ENCODE measurements at regions not wholly inside any gene's neighbourhood (a gene's known extent, or its start where the extent isn't known, plus 50 kb on each side); places are given as distances from the start of the nearest gene placed in this dataset.
"Not testable (repeated sequence)": the region's sequence is repeated elsewhere in the genome, so short reads cannot be mapped to it uniquely, and the experiment has no call there.

GRCh38 chr14:87041290-87042020 lies 951.5 kb downstream of the GALC start:
- DNase-seq, result no peak

- no peak for DNase-seq
Measured at GRCh38 chr14:87034680-87035079, 958.3 kb downstream of the GALC start.

- DNase-seq, result no peak
Measured at GRCh38 chr14:87030197-87030596, 962.8 kb downstream of the GALC start.

GRCh38 chr14:87020106-87020505 lies 972.9 kb downstream of the GALC start:
- DNase-seq, result not testable (repeated sequence)

GRCh38 chr14:87018294-87018693 lies 974.7 kb downstream of the GALC start:
- no peak for DNase-seq

- DNase-seq, result no peak
Measured at GRCh38 chr14:87017335-87017734, 975.6 kb downstream of the GALC start.

- no peak for DNase-seq
Measured at GRCh38 chr14:87014856-87015255, 978.1 kb downstream of the GALC start.

- DNase-seq, result no peak
Measured at GRCh38 chr14:87013583-87013982, 979.4 kb downstream of the GALC start.

GRCh38 chr14:87008965-87009364 lies 984.0 kb downstream of the GALC start:
- DNase-seq, result no peak

GRCh38 chr14:87005280-87005679 lies 987.7 kb downstream of the GALC start:
- DNase-seq, result no peak

GRCh38 chr14:87002776-87003175 lies 990.2 kb downstream of the GALC start:
- no peak for DNase-seq

GRCh38 chr14:87001333-87001732 lies 991.6 kb downstream of the GALC start:
- no peak for DNase-seq

- DNase-seq, result no peak
Measured at GRCh38 chr14:87000081-87000480, 992.9 kb downstream of the GALC start.

- no peak for DNase-seq
Measured at GRCh38 chr14:86999036-86999435, 993.9 kb downstream of the GALC start.

- DNase-seq, result no peak
Measured at GRCh38 chr14:86997271-86997670, 995.7 kb downstream of the GALC start.

- no peak for DNase-seq
Measured at GRCh38 chr14:86990396-86990795, 1002.6 kb downstream of the GALC start.

- no peak for DNase-seq
Measured at GRCh38 chr14:86989285-86989684, 1003.7 kb downstream of the GALC start.

- DNase-seq, result no peak
Measured at GRCh38 chr14:86987966-86988365, 1005.0 kb downstream of the GALC start.

GRCh38 chr14:86973177-86973576 lies 1019.8 kb downstream of the GALC start:
- DNase-seq, result no peak

GRCh38 chr14:86971292-86971691 lies 1021.7 kb downstream of the GALC start:
- no peak for DNase-seq

- no peak for DNase-seq
Measured at GRCh38 chr14:86961106-86961716, 1031.8 kb downstream of the GALC start.

- DNase-seq, result no peak
Measured at GRCh38 chr14:86955771-86956354, 1037.1 kb downstream of the GALC start.

GRCh38 chr14:86954623-86955022 lies 1038.4 kb downstream of the GALC start:
- no peak for DNase-seq

- no peak for DNase-seq
Measured at GRCh38 chr14:86946446-86946845, 1046.5 kb downstream of the GALC start.

Measured in CD4-positive, alpha-beta T cell treated with Interferon gamma for 1 hour (primary cell).